SK-N-SH (cell line): ENCODE measurements at regions not wholly inside any gene's neighbourhood (a gene's known extent, or its start where the extent isn't known, plus 50 kb on each side); places are given as distances from the start of the nearest gene placed in this dataset.
A peak's percentile ranks its signal among the peaks of the same experiment; 100 is the strongest.

Experiments used
- CTCF ChIA-PET: fragments of 300-600, 350-600 bp; formaldehyde crosslinking; extraction: SDS; loops from one replicate; lab custom pipeline; 2021; lab: Yijun Ruan, JAX
- POLR2A ChIA-PET: fragments of 350-600 bp; sonication (Branson Sonifier 250); formaldehyde crosslinking; extraction: SDS; loops from one replicate; lab custom pipeline; 2020; ENCODE audit warnings: antibody characterized with exemption, inconsistent platforms; lab: Yijun Ruan, JAX
- DNase-seq: peaks from one replicate; pipeline ENCODE4 v3.0.0; 2012
- H2AFZ ChIP-seq: fragments of 200-600 bp; sonication (generic); 2 replicates; pipeline ENCODE4 v1.8.1; 2016; ENCODE audit warnings: antibody characterized with exemption, mild to moderate bottlenecking, low read depth
- H3F3A ChIP-seq: fragments of 200-600 bp; sonication (generic); replicated peaks from 2 replicates; pipeline ENCODE3; 2016; ENCODE audit warnings: antibody characterized with exemption, mild to moderate bottlenecking; ENCODE audit not compliant: insufficient read depth
- H3K27ac ChIP-seq, 2 experiments: fragments of 200-500 bp in 1 of 2; fragments of 200-600 bp in 1 of 2; sonication (Bioruptor generic) in 1 of 2; sonication (generic), shearing (Covaris generic) in 1 of 2; 2 replicates each; pipeline versions ENCODE4 v1.5.1 to v1.6.1; 2014 to 2016; ENCODE audit warnings: low read depth in 2 of 2, inconsistent platforms in 1 of 2, low read length in 1 of 2, mild to moderate bottlenecking in 1 of 2, mixed read lengths in 1 of 2
- H3K27me3 ChIP-seq: fragments of 200-600 bp; sonication (generic), shearing (Covaris generic); 2 replicates; pipeline ENCODE4 v1.6.1; 2016; ENCODE audit warnings: mixed run types; ENCODE audit not compliant: insufficient read depth
- H3K36me3 ChIP-seq, 2 experiments: fragments of 200-500 bp in 1 of 2; fragments of 200-600 bp in 1 of 2; sonication (Bioruptor generic) in 1 of 2; sonication (generic) in 1 of 2; replicated peaks in 1 of 2; 2 replicates each; pipeline versions ENCODE3 to v1.5.1; 2014 to 2016; ENCODE audit warnings: low read length in 1 of 2, mild to moderate bottlenecking in 1 of 2; ENCODE audit not compliant: insufficient read depth in 2 of 2, control insufficient read depth in 1 of 2
- H3K4me1 ChIP-seq, 2 experiments: fragments of 200-500 bp in 1 of 2; fragments of 200-600 bp in 1 of 2; sonication (Bioruptor generic) in 1 of 2; sonication (generic), shearing (Covaris generic) in 1 of 2; 2 replicates each; pipeline versions ENCODE4 v1.5.1 to v1.6.1; 2014 to 2016; ENCODE audit warnings: low read depth in 1 of 2, low read length in 1 of 2, mixed run types in 1 of 2; ENCODE audit not compliant: insufficient read depth in 2 of 2, control insufficient read depth in 1 of 2
- H3K4me2 ChIP-seq: fragments of 200-600 bp; sonication (generic), shearing (Covaris generic); 2 replicates; pipeline ENCODE4 v1.6.1; 2017; ENCODE audit warnings: mixed run types
- H3K4me3 ChIP-seq, 2 experiments: fragments of 200-500 bp in 1 of 2; fragments of 200-600 bp in 1 of 2; sonication (Bioruptor generic) in 1 of 2; sonication (generic), shearing (Covaris generic) in 1 of 2; 2 replicates each; pipeline versions ENCODE4 v1.5.1 to v1.8.1; 2014 to 2016; ENCODE audit warnings: low read depth in 2 of 2, inconsistent platforms in 1 of 2, low read length in 1 of 2, mild to moderate bottlenecking in 1 of 2, mixed read lengths in 1 of 2, moderate library complexity in 1 of 2
- H3K79me2 ChIP-seq: fragments of 200-600 bp; sonication (generic); 2 replicates; pipeline ENCODE4 v1.8.1; 2017; ENCODE audit warnings: mild to moderate bottlenecking; ENCODE audit not compliant: insufficient read depth
- H3K9ac ChIP-seq: fragments of 200-600 bp; sonication (generic); 2 replicates; pipeline ENCODE4 v1.6.1; 2017; ENCODE audit warnings: mixed run types
- H3K9me2 ChIP-seq: fragments of 200-600 bp; sonication (generic); 2 replicates; pipeline ENCODE4 v1.6.1; 2017; ENCODE audit warnings: mixed run types
- H3K9me3 ChIP-seq: fragments of 200-600 bp; sonication (generic); 2 replicates; pipeline ENCODE4 v1.6.1; 2017; ENCODE audit warnings: mixed run types, mild to moderate bottlenecking, moderate library complexity
- H4K20me1 ChIP-seq: fragments of 200-600 bp; sonication (generic); 2 replicates; pipeline ENCODE4 v1.6.1; 2017; ENCODE audit warnings: mild to moderate bottlenecking, mixed run types; ENCODE audit not compliant: insufficient read depth
- ELF1 ChIP-seq: IDR thresholded peaks from 2 replicates; pipeline ENCODE4 v1.4.0; 2012
- RCOR1 ChIP-seq: fragments of 150-350 bp; IDR thresholded peaks from 2 replicates; pipeline ENCODE4 v1.6.1; 2017; ENCODE audit warnings: antibody characterized with exemption, low read length
- RFX5 ChIP-seq: IDR thresholded peaks from 2 replicates; pipeline ENCODE4 v1.6.1; 2012; ENCODE audit warnings: mild to moderate bottlenecking, improper control_type of control experiment, low read length
- RXRA ChIP-seq: IDR thresholded peaks from 2 replicates; pipeline ENCODE4 v1.4.0; 2012; ENCODE audit warnings: low read depth, mild to moderate bottlenecking, borderline replicate concordance
- SIN3A ChIP-seq: IDR thresholded peaks from 2 replicates; pipeline ENCODE4 v1.6.1; 2012; ENCODE audit warnings: low read depth, mild to moderate bottlenecking, low read length, moderate library complexity, borderline replicate concordance
- TCF12 ChIP-seq: IDR thresholded peaks from 2 replicates; pipeline ENCODE4 v1.4.0; 2012
- WGBS: methylation state at CpG from one replicate; pipeline ENCODE4 v1.1.6; 2017; ENCODE audit warnings: low lambda C conversion rate; 5-methylcytosine and 5-hydroxymethylcytosine counted together
- TF ChIP-seq, protein P1 (sequence below): fragments of 200-600 bp; sonication (generic); IDR thresholded peaks from 2 replicates; pipeline ENCODE4 v1.6.1; 2017; ENCODE audit warnings: antibody characterized with exemption, mild to moderate bottlenecking, moderate library complexity

- H3K4me1 ChIP-seq = peaks cover 5 to 31% of the 10 kb centered on the region in 2 experiments; a peak in 2 of 4 replicates
- TF ChIP-seq RCOR1 (no peak), RXRA (no peak), ELF1 (no peak), SIN3A (no peak)
- H3K9me2 ChIP-seq = no peaks in the 10 kb centered on the region
- H2AFZ ChIP-seq = no peak overlapping the region
- peak overlapping the region in 1 of 2 experiments; percentile 28; a peak in 1 of 4 replicates for H3K27ac ChIP-seq
- no peaks in the 10 kb centered on the region for H3F3A ChIP-seq
- no peaks in the 10 kb centered on the region for H3K79me2 ChIP-seq
- no peaks in the 10 kb centered on the region for H3K27me3 ChIP-seq
- H3K9ac ChIP-seq = peak overlapping the region; percentile 15; the same call in 1 of the 2 replicates
- CTCF ChIA-PET = interaction anchor here (0.6 to 6.3 kb wide), 37 partner anchors 10 to 325 kb away, joined by 3 to 101 read pairs (median 4); partner anchors contain the start of genes ADAM17, GRHL1, TAF1B and YWHAQ
- POLR2A ChIA-PET = interaction anchor here (0.8 to 2.0 kb wide), 3 partner anchors 28 to 215 kb away, joined by 3 to 11 read pairs (median 6); partner anchors contain the start of genes ADAM17 and YWHAQ
- no peak overlapping the region for H3K4me3 ChIP-seq
- no peaks in the 10 kb centered on the region for H3K36me3 ChIP-seq
- H3K4me2 ChIP-seq = no peak overlapping the region; the same call in 1 of the 2 replicates
- H3K9me3 ChIP-seq = no peaks in the 10 kb centered on the region
- WGBS = 86% methylated on average over 5 of the region's 5 CpGs
- no peak for DNase-seq
- no peaks in the 10 kb centered on the region for H4K20me1 ChIP-seq
Observed at GRCh38 chr2:9771101-9771449, 72.2 kb upstream of the TAF1B start.

DNA sequence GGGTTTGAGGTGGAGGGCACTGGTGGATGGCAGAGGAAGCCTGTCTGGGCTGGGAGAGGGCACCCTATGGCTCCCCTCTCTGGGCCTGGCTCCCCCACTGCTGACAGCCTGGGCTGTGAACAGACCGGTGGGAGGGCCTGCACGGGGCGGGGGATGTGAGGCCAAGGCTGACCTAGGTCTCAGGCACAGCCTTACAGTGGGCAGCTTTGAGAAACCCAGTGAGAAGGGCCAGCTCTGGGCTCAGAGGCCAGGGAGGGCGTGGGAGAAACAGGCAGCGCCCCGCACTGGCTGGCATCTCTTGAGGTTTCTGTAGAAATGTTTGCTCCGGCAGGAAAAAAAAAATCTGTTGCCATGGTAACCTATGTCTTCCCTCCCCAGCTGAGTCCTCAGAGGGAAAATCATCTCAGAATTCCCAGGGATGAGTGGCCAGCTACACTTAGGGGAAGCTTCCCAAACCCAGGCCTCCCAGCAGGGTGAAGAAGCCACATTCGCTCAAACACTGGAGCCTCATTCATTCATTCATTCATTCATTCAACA lies 71.7 kb upstream of the TAF1B start:
- WGBS = 74% methylated on average over 8 of the region's 8 CpGs
- Histone ChIP-seq H3K9me3 (no peaks in the 10 kb centered on the region), H3K27me3 (no peaks in the 10 kb centered on the region), H3K4me2 (no peak overlapping the region; the same call in 1 of the 2 replicates), H4K20me1 (no peaks in the 10 kb centered on the region), H3K36me3 (no peaks in the 10 kb centered on the region), H2AFZ (no peak overlapping the region), H3K27ac (peak overlapping the region in 1 of 2 experiments; percentile 28; a peak in 1 of 4 replicates), H3K79me2 (no peaks in the 10 kb centered on the region), H3F3A (no peaks in the 10 kb centered on the region), H3K4me3 (no peak overlapping the region), H3K9me2 (no peaks in the 10 kb centered on the region), H3K4me1 (peaks cover 5 to 31% of the 10 kb centered on the region in 2 experiments; a peak in 2 of 4 replicates), H3K9ac (peak overlapping the region; percentile 15; the same call in 1 of the 2 replicates)
- CTCF ChIA-PET = interaction anchor here (1.2 to 6.3 kb wide), 10 partner anchors 10 to 276 kb away, joined by 3 to 101 read pairs (median 8); partner anchors contain the start of genes ADAM17 and YWHAQ
- POLR2A ChIA-PET = no interaction called here
- DNase-seq = peak; percentile 63
- TF ChIP-seq, protein P1, sequence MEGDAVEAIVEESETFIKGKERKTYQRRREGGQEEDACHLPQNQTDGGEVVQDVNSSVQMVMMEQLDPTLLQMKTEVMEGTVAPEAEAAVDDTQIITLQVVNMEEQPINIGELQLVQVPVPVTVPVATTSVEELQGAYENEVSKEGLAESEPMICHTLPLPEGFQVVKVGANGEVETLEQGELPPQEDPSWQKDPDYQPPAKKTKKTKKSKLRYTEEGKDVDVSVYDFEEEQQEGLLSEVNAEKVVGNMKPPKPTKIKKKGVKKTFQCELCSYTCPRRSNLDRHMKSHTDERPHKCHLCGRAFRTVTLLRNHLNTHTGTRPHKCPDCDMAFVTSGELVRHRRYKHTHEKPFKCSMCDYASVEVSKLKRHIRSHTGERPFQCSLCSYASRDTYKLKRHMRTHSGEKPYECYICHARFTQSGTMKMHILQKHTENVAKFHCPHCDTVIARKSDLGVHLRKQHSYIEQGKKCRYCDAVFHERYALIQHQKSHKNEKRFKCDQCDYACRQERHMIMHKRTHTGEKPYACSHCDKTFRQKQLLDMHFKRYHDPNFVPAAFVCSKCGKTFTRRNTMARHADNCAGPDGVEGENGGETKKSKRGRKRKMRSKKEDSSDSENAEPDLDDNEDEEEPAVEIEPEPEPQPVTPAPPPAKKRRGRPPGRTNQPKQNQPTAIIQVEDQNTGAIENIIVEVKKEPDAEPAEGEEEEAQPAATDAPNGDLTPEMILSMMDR = peak; percentile 49
- TF ChIP-seq RFX5 (0 out of 2 replicates have a peak, but pooled peaks have one; percentile 57), TCF12 (no peak)
